GM12873 (cell line): ENCODE measurements at regions not wholly inside any gene's neighbourhood (a gene's known extent, or its start where the extent isn't known, plus 50 kb on each side); places are given as distances from the start of the nearest gene placed in this dataset.

ENCODE experiments used
- CTCF ChIP-seq: IDR thresholded peaks from 2 replicates; pipeline ENCODE4 v1.5.1; 2012; ENCODE audit warnings: low read depth, mild to moderate bottlenecking, moderate library complexity, low read length, control low read depth; ENCODE audit not compliant: insufficient read depth; ENCODE audit errors: missing control alignments

- TF ChIP-seq CTCF, result no peak
These were observed 1247.0 kb upstream of the GYPC start for GRCh38 chr2:125408874-125409538.

- no peak for TF ChIP-seq CTCF
These were observed 1237.5 kb upstream of the GYPC start for GRCh38 chr2:125418483-125418882.

GRCh38 chr2:125424266-125424785, 1231.6 kb upstream of the GYPC start:
- no peak for TF ChIP-seq CTCF

- no peak for TF ChIP-seq CTCF
These were observed 1228.1 kb upstream of the GYPC start for GRCh38 chr2:125427721-125428315.

GRCh38 chr2:125444106-125444505, 1211.9 kb upstream of the GYPC start:
- TF ChIP-seq CTCF, result no peak

GRCh38 chr2:125445495-125445894, 1210.5 kb upstream of the GYPC start:
- no peak for TF ChIP-seq CTCF

GRCh38 chr2:125450092-125450491, 1205.9 kb upstream of the GYPC start:
- no peak for TF ChIP-seq CTCF
